Large intestine (tissue), 3 donors: ENCODE measurements at regions not wholly inside any gene's neighbourhood (a gene's known extent, or its start where the extent isn't known, plus 50 kb on each side); places are given as distances from the start of the nearest gene placed in this dataset.

Source experiments
- DNase-seq, 2 donors: peaks; one replicate each; pipeline versions ENCODE4 v3.0.0 to v3.0.0-alpha.2; 2013
- H3K27ac ChIP-seq: one replicate; pipeline ENCODE4 v1.5.1; 2013; ENCODE audit warnings: low read length
- H3K27me3 ChIP-seq: 2 replicates; pipeline ENCODE4 v1.6.1; 2013; ENCODE audit warnings: low read length; ENCODE audit not compliant: control insufficient read depth, insufficient read depth
- H3K36me3 ChIP-seq: 2 replicates; pipeline ENCODE4 v1.6.1; 2013; ENCODE audit warnings: low read length; ENCODE audit not compliant: control insufficient read depth, insufficient read depth
- H3K4me1 ChIP-seq: one replicate; pipeline ENCODE4 v1.6.1; 2013; ENCODE audit warnings: low read length; ENCODE audit not compliant: control insufficient read depth, insufficient read depth
- H3K4me3 ChIP-seq: one replicate; pipeline ENCODE4 v1.5.1; 2013; ENCODE audit warnings: low read length
- H3K9me3 ChIP-seq: one replicate; pipeline ENCODE4 v1.6.1; 2013; ENCODE audit warnings: mild to moderate bottlenecking, low read depth, low read length, moderate library complexity; ENCODE audit not compliant: control insufficient read depth
- WGBS: methylation state at CpG from one replicate; pipeline ENCODE4 v1.1.5; 2013; ENCODE audit warnings: low lambda C conversion rate; ENCODE audit not compliant: insufficient coverage; 5-methylcytosine and 5-hydroxymethylcytosine counted together

GRCh38 chr7:26594553-26594952 is 269.8 kb downstream of the SKAP2 start:
- Histone ChIP-seq H3K36me3 (no peaks in the 10 kb centered on the region), H3K27me3 (peaks cover 22% of the 10 kb centered on the region), H3K4me3 (no peak overlapping the region), H3K27ac (no peak overlapping the region), H3K4me1 (no peaks in the 10 kb centered on the region), H3K9me3 (no peaks in the 10 kb centered on the region)
- no peak for DNase-seq
- WGBS, result 100% methylated on average over 1 of the region's 6 CpGs

GRCh38 chr7:26598867-26599266 is 265.5 kb downstream of the SKAP2 start:
- DNase-seq, result no peak
- no peak overlapping the region for H3K27ac ChIP-seq
- no peaks in the 10 kb centered on the region for H3K9me3 ChIP-seq
- no CpG with 5 or more reads among the region's 2 CpGs for WGBS
- H3K4me1 ChIP-seq, result no peaks in the 10 kb centered on the region
- H3K27me3 ChIP-seq, result peaks cover 8% of the 10 kb centered on the region
- no peak overlapping the region for H3K4me3 ChIP-seq
- no peaks in the 10 kb centered on the region for H3K36me3 ChIP-seq

GRCh38 chr7:26599982-26600381 is 264.4 kb downstream of the SKAP2 start:
- no peak for DNase-seq
- Histone ChIP-seq H3K27ac (no peak overlapping the region), H3K4me1 (no peaks in the 10 kb centered on the region), H3K9me3 (no peaks in the 10 kb centered on the region), H3K4me3 (no peak overlapping the region), H3K36me3 (no peaks in the 10 kb centered on the region), H3K27me3 (peaks cover 6% of the 10 kb centered on the region)
- 80% methylated on average over 1 of the region's 7 CpGs for WGBS

- H3K4me1 ChIP-seq, result no peaks in the 10 kb centered on the region
These were observed 264.0 kb downstream of the SKAP2 start for GRCh38 chr7:26600411-26600810.

GRCh38 chr7:26603631-26604030 is 260.8 kb downstream of the SKAP2 start:
- Histone ChIP-seq H3K4me3 (no peak overlapping the region), H3K9me3 (no peaks in the 10 kb centered on the region), H3K36me3 (no peaks in the 10 kb centered on the region), H3K4me1 (no peaks in the 10 kb centered on the region), H3K27ac (no peak overlapping the region), H3K27me3 (peaks cover 6% of the 10 kb centered on the region)
- no peak for DNase-seq

More at GRCh38 chr7:26600411-26600810, 264.0 kb downstream of the SKAP2 start:
- Histone ChIP-seq H3K4me3 (no peak overlapping the region), H3K27ac (no peak overlapping the region), H3K9me3 (no peaks in the 10 kb centered on the region), H3K27me3 (peaks cover 6% of the 10 kb centered on the region), H3K36me3 (no peaks in the 10 kb centered on the region)
- 100% methylated on average over 2 of the region's 3 CpGs for WGBS
- DNase-seq, result no peak

GRCh38 chr7:26608402-26608801 is 256.0 kb downstream of the SKAP2 start:
- H3K4me1 ChIP-seq, result no peaks in the 10 kb centered on the region
- no peaks in the 10 kb centered on the region for H3K9me3 ChIP-seq
- H3K36me3 ChIP-seq, result no peaks in the 10 kb centered on the region
- no peak overlapping the region for H3K4me3 ChIP-seq
- no CpG with 5 or more reads among the region's 6 CpGs for WGBS
- peaks cover 10% of the 10 kb centered on the region for H3K27me3 ChIP-seq
- DNase-seq, result no peak
- no peak overlapping the region for H3K27ac ChIP-seq

GRCh38 chr7:26609082-26609481 is 255.3 kb downstream of the SKAP2 start:
- Histone ChIP-seq H3K36me3 (no peaks in the 10 kb centered on the region), H3K4me1 (no peaks in the 10 kb centered on the region), H3K27ac (no peak overlapping the region), H3K9me3 (no peaks in the 10 kb centered on the region), H3K4me3 (no peak overlapping the region), H3K27me3 (peaks cover 4% of the 10 kb centered on the region)
- DNase-seq, result no peak
- WGBS, result no CpG with 5 or more reads among the region's 2 CpGs

GRCh38 chr7:26609532-26609931 is 254.9 kb downstream of the SKAP2 start:
- H3K4me1 ChIP-seq, result no peaks in the 10 kb centered on the region
- DNase-seq, result no peak
- peaks cover 4% of the 10 kb centered on the region for H3K27me3 ChIP-seq
- no peak overlapping the region for H3K4me3 ChIP-seq
- 66% methylated on average over 4 of the region's 6 CpGs for WGBS
- no peaks in the 10 kb centered on the region for H3K36me3 ChIP-seq
- no peaks in the 10 kb centered on the region for H3K9me3 ChIP-seq
- no peak overlapping the region for H3K27ac ChIP-seq

- Histone ChIP-seq H3K27me3 (peaks cover 4% of the 10 kb centered on the region), H3K9me3 (no peaks in the 10 kb centered on the region), H3K4me3 (no peak overlapping the region), H3K36me3 (no peaks in the 10 kb centered on the region), H3K4me1 (no peaks in the 10 kb centered on the region), H3K27ac (no peak overlapping the region)
- DNase-seq, result no peak
- WGBS, result no CpG with 5 or more reads among the region's 11 CpGs
These were observed 251.6 kb downstream of the SKAP2 start for GRCh38 chr7:26612742-26613141.

GRCh38 chr7:26614503-26614902 is 249.9 kb downstream of the SKAP2 start:
- H3K4me1 ChIP-seq, result no peaks in the 10 kb centered on the region
- WGBS, result 92% methylated on average over 4 of the region's 11 CpGs
- DNase-seq, result no peak
- H3K36me3 ChIP-seq, result no peaks in the 10 kb centered on the region
- H3K4me3 ChIP-seq, result no peak overlapping the region
- H3K27ac ChIP-seq, result no peak overlapping the region
- no peaks in the 10 kb centered on the region for H3K9me3 ChIP-seq
- H3K27me3 ChIP-seq, result peaks cover 3% of the 10 kb centered on the region

- H3K9me3 ChIP-seq, result no peaks in the 10 kb centered on the region
- no peak for DNase-seq
- H3K4me1 ChIP-seq, result no peaks in the 10 kb centered on the region
- no CpG with 5 or more reads among the region's 7 CpGs for WGBS
- H3K27me3 ChIP-seq, result no peaks in the 10 kb centered on the region
- no peak overlapping the region for H3K4me3 ChIP-seq
- no peaks in the 10 kb centered on the region for H3K36me3 ChIP-seq
- H3K27ac ChIP-seq, result no peak overlapping the region
These were observed 248.2 kb downstream of the SKAP2 start for GRCh38 chr7:26616235-26616634.
